ENCODE measurements at regions not wholly inside any gene's neighbourhood (a gene's known extent, or its start where the extent isn't known, plus 50 kb on each side); places are given as distances from the start of the nearest gene placed in this dataset.

DNA sequence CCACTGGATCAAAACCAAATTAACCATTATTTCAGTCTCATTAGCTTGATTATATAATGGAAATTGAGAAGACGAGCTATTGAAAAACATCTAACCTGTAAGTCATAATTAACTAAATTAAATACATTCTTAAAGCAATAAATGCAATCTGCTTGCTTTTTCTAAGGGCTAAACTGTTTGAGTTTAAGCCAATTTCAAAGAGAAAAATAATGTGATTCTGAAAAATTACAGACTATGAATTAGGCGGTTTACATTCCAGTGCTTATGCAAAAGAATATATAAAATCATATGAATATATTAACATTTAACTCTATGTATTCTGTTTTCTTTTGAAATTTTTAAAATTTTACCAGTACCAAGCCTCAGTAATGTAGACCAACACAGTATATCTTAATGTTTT, 1349.4 kb downstream of the FSCB start:
- H3K79me2 ChIP-seq (replicated peaks; ENCODE audit: insufficient read depth), result no peaks in the 10 kb centered on the region
- Mint-ChIP-seq H3K9me3 (no peaks in the 10 kb centered on the region), H3K4me3 (no peak overlapping the region), H3K27me3 (ENCODE audit: insufficient read depth, low read depth, poor library complexity) (no peaks in the 10 kb centered on the region), H3K36me3 (ENCODE audit: low read depth) (no peaks in the 10 kb centered on the region), H3K27ac (no peak overlapping the region), H3K4me1 (no peaks in the 10 kb centered on the region)
- no peak for TF ChIP-seq CREB1 (CRISPR knock-in tag; IDR thresholded peaks at IDR 0.05; ENCODE audit: low read depth)
- TF ChIP-seq POLR2AphosphoS5 (IDR thresholded peaks at IDR 0.05; ENCODE audit: low read depth), result no peak
- TF ChIP-seq CTCF (conservative IDR thresholded peaks at IDR 0.05; ENCODE audit: low read depth in 2 of 2), result no peak
- TF ChIP-seq EZH2 (IDR thresholded peaks at IDR 0.05; ENCODE audit: low read depth, unreplicated experiment), result no peak
- no peak for TF ChIP-seq NANOG (IDR thresholded peaks at IDR 0.05; ENCODE audit: borderline replicate concordance)
- no peak for TF ChIP-seq JUNB (IDR thresholded peaks at IDR 0.05; ENCODE audit: unreplicated experiment)
- no peak for TF ChIP-seq ZNF462 (CRISPR knock-in tag; IDR thresholded peaks at IDR 0.05)
- no peak overlapping the region for H2AFZ ChIP-seq
- no peaks in the 10 kb centered on the region for H3K4me1 ChIP-seq (ENCODE audit: insufficient read depth)
- no peaks in the 10 kb centered on the region for H3K36me3 ChIP-seq (ENCODE audit: insufficient read depth)
- H3K27ac ChIP-seq (ENCODE audit: low read depth), result no peak overlapping the region
- H4K20me1 ChIP-seq (replicated peaks; ENCODE audit: insufficient read depth), result no peaks in the 10 kb centered on the region
- H3F3A ChIP-seq (replicated peaks; ENCODE audit: low read depth), result no peaks in the 10 kb centered on the region
- DNase-seq (ENCODE audit: low spot score) (no peak), ATAC-seq (no peak)
- H3K9me2 ChIP-seq (ENCODE audit: insufficient read depth), result no peaks in the 10 kb centered on the region; the same call in 1 of the 2 replicates
- H3K27me3 ChIP-seq (ENCODE audit: insufficient read depth), result no peaks in the 10 kb centered on the region
- no peak overlapping the region for H3K4me3 ChIP-seq
- H3K4me2 ChIP-seq, result no peak overlapping the region

All from GM23338 (cell line).